ENCODE measurements at regions not wholly inside any gene's neighbourhood (a gene's known extent, or its start where the extent isn't known, plus 50 kb on each side); places are given as distances from the start of the nearest gene placed in this dataset.

GRCh38 chr6:25170640-25171039 is 108.5 kb upstream of the CARMIL1 start:
- no peak for DNase-seq
- in situ Hi-C loops (cut with MboI; ENCODE audit: low pct_unique_long_range_greater_than_20kb, low sequenced_read_pairs), result no loop called here

GRCh38 chr6:25171301-25171700 is 107.9 kb upstream of the CARMIL1 start:
- DNase-seq, result no peak
- in situ Hi-C loops (cut with MboI; ENCODE audit: low pct_unique_long_range_greater_than_20kb, low sequenced_read_pairs), result no loop called here

- DNase-seq, result no peak
- in situ Hi-C loops (cut with MboI; ENCODE audit: low pct_unique_long_range_greater_than_20kb, low sequenced_read_pairs), result no loop called here
Measured at GRCh38 chr6:25172819-25173218, 106.4 kb upstream of the CARMIL1 start.

GRCh38 chr6:25173246-25173645 is 105.9 kb upstream of the CARMIL1 start:
- in situ Hi-C loops (cut with MboI; ENCODE audit: low pct_unique_long_range_greater_than_20kb, low sequenced_read_pairs), result no loop called here
- no peak for DNase-seq

GRCh38 chr6:25173951-25174474 is 105.2 kb upstream of the CARMIL1 start:
- in situ Hi-C loops (cut with MboI; ENCODE audit: low pct_unique_long_range_greater_than_20kb, low sequenced_read_pairs), result no loop called here
- peak; percentile 36 for DNase-seq

- in situ Hi-C loops (cut with MboI; ENCODE audit: low pct_unique_long_range_greater_than_20kb, low sequenced_read_pairs), result no loop called here
- no peak for DNase-seq
Measured at GRCh38 chr6:25174678-25175077, 104.5 kb upstream of the CARMIL1 start.

GRCh38 chr6:25175196-25175595 is 104.0 kb upstream of the CARMIL1 start:
- in situ Hi-C loops (cut with MboI; ENCODE audit: low pct_unique_long_range_greater_than_20kb, low sequenced_read_pairs), result no loop called here

GRCh38 chr6:25175681-25176080 is 103.5 kb upstream of the CARMIL1 start:
- in situ Hi-C loops (cut with MboI; ENCODE audit: low pct_unique_long_range_greater_than_20kb, low sequenced_read_pairs), result no loop called here
- DNase-seq, result no peak

More at GRCh38 chr6:25175196-25175595, 104.0 kb upstream of the CARMIL1 start:
- no peak for DNase-seq

GRCh38 chr6:25176466-25176865 is 102.7 kb upstream of the CARMIL1 start:
- in situ Hi-C loops (cut with MboI; ENCODE audit: low pct_unique_long_range_greater_than_20kb, low sequenced_read_pairs), result no loop called here
- no peak for DNase-seq

- DNase-seq, result no peak
- in situ Hi-C loops (cut with MboI; ENCODE audit: low pct_unique_long_range_greater_than_20kb, low sequenced_read_pairs), result no loop called here
Measured at GRCh38 chr6:25177500-25178028, 101.6 kb upstream of the CARMIL1 start.

- in situ Hi-C loops (cut with MboI; ENCODE audit: low pct_unique_long_range_greater_than_20kb, low sequenced_read_pairs), result no loop called here
- DNase-seq, result no peak
Measured at GRCh38 chr6:25178336-25179035, 100.7 kb upstream of the CARMIL1 start.

GRCh38 chr6:25179051-25179778 is 100.0 kb upstream of the CARMIL1 start:
- in situ Hi-C loops (cut with MboI; ENCODE audit: low pct_unique_long_range_greater_than_20kb, low sequenced_read_pairs), result no loop called here
- DNase-seq, result peak; percentile 55

GRCh38 chr6:25180630-25181349 is 98.4 kb upstream of the CARMIL1 start:
- no peak for DNase-seq
- in situ Hi-C loops (cut with MboI; ENCODE audit: low pct_unique_long_range_greater_than_20kb, low sequenced_read_pairs), result no loop called here

GRCh38 chr6:25181350-25181724 is 97.8 kb upstream of the CARMIL1 start:
- in situ Hi-C loops (cut with MboI; ENCODE audit: low pct_unique_long_range_greater_than_20kb, low sequenced_read_pairs), result no loop called here
- no peak for DNase-seq

GRCh38 chr6:25181923-25182322 is 97.3 kb upstream of the CARMIL1 start:
- in situ Hi-C loops (cut with MboI; ENCODE audit: low pct_unique_long_range_greater_than_20kb, low sequenced_read_pairs), result no loop called here
- DNase-seq, result no peak

GRCh38 chr6:25186919-25187318 is 92.3 kb upstream of the CARMIL1 start:
- DNase-seq, result no peak
- in situ Hi-C loops (cut with MboI; ENCODE audit: low pct_unique_long_range_greater_than_20kb, low sequenced_read_pairs), result no loop called here

- DNase-seq, result no peak
- in situ Hi-C loops (cut with MboI; ENCODE audit: low pct_unique_long_range_greater_than_20kb, low sequenced_read_pairs), result no loop called here
Measured at GRCh38 chr6:25188232-25188631, 90.9 kb upstream of the CARMIL1 start.

GRCh38 chr6:25192590-25193459 is 86.3 kb upstream of the CARMIL1 start:
- in situ Hi-C loops (cut with MboI; ENCODE audit: low pct_unique_long_range_greater_than_20kb, low sequenced_read_pairs), result no loop called here
- no peak for DNase-seq
